Mesenchymal stem cell (in vitro differentiated cells and primary cell): ENCODE measurements at regions not wholly inside any gene's neighbourhood (a gene's known extent, or its start where the extent isn't known, plus 50 kb on each side); places are given as distances from the start of the nearest gene placed in this dataset.

Source experiments
- DNase-seq: peaks from one replicate; pipeline ENCODE4 v3.0.0-alpha.2; 2013
- H2AFZ ChIP-seq: one replicate; pipeline ENCODE4 v1.6.1; 2013; ENCODE audit warnings: low read depth, mild to moderate bottlenecking, control low read depth, inconsistent platforms, low read length, moderate library complexity
- H2AK5ac ChIP-seq: 2 replicates; pipeline ENCODE4 v1.6.1; 2013; ENCODE audit warnings: low read length, moderate library complexity, mild to moderate bottlenecking, inconsistent platforms; ENCODE audit not compliant: severe bottlenecking
- H2BK120ac ChIP-seq: one replicate; pipeline ENCODE4 v1.6.1; 2013; ENCODE audit warnings: low read depth, mild to moderate bottlenecking, inconsistent platforms, low read length, moderate library complexity
- H2BK12ac ChIP-seq, 2 experiments: one replicate each; pipeline ENCODE4 v1.6.1; 2013; ENCODE audit warnings: inconsistent platforms in 2 of 2, low read length in 2 of 2, mild to moderate bottlenecking in 2 of 2, moderate library complexity in 2 of 2, control low read depth in 1 of 2
- H2BK15ac ChIP-seq: one replicate; pipeline ENCODE4 v1.6.1; 2013; ENCODE audit warnings: mild to moderate bottlenecking, low read depth, inconsistent platforms; ENCODE audit not compliant: poor library complexity, severe bottlenecking
- H2BK5ac ChIP-seq: 2 replicates; pipeline ENCODE4 v1.6.1; 2013; ENCODE audit warnings: low read depth, mild to moderate bottlenecking, low read length, control low read depth, inconsistent platforms; ENCODE audit not compliant: poor library complexity, severe bottlenecking
- H3K14ac ChIP-seq, 2 experiments: one replicate each; pipeline ENCODE4 v1.6.1; 2013; ENCODE audit warnings: inconsistent platforms in 2 of 2, low read length in 2 of 2, control low read depth in 1 of 2, mild to moderate bottlenecking in 1 of 2, moderate library complexity in 1 of 2
- H3K18ac ChIP-seq, 2 experiments: one replicate each; pipeline ENCODE4 v1.6.1; 2013; ENCODE audit warnings: inconsistent platforms in 2 of 2, low read length in 2 of 2, control low read depth in 1 of 2, low read depth in 1 of 2, mild to moderate bottlenecking in 1 of 2
- H3K23ac ChIP-seq, 2 experiments: one replicate each; pipeline ENCODE4 v1.6.1; 2013; ENCODE audit warnings: inconsistent platforms in 2 of 2, low read length in 2 of 2, mild to moderate bottlenecking in 2 of 2, moderate library complexity in 2 of 2, control low read depth in 1 of 2
- H3K27ac ChIP-seq: 2 replicates; pipeline ENCODE4 v1.5.1; 2013; ENCODE audit warnings: mild to moderate bottlenecking, moderate library complexity, low read length, control low read depth, inconsistent platforms; ENCODE audit not compliant: poor library complexity, severe bottlenecking
- H3K27me3 ChIP-seq, 2 experiments: 2 replicates each; pipeline versions ENCODE4 v1.6.1 to v1.7.0; 2013; ENCODE audit warnings: low read length in 2 of 2, mild to moderate bottlenecking in 2 of 2, moderate library complexity in 2 of 2, control low read depth in 1 of 2, inconsistent platforms in 1 of 2; ENCODE audit not compliant: control insufficient read depth in 1 of 2, insufficient read depth in 1 of 2
- H3K36me3 ChIP-seq, 2 experiments: 2 replicates each; pipeline versions ENCODE4 v1.6.1 to v1.7.0; 2013; ENCODE audit warnings: low read length in 2 of 2, control low read depth in 1 of 2, inconsistent platforms in 1 of 2, low read depth in 1 of 2, mild to moderate bottlenecking in 1 of 2; ENCODE audit not compliant: insufficient read depth in 2 of 2, control insufficient read depth in 1 of 2
- H3K4ac ChIP-seq, 2 experiments: one replicate each; pipeline ENCODE4 v1.6.1; 2013; ENCODE audit warnings: inconsistent platforms in 2 of 2, low read length in 2 of 2, mild to moderate bottlenecking in 2 of 2, moderate library complexity in 2 of 2, control low read depth in 1 of 2, low read depth in 1 of 2
- H3K4me1 ChIP-seq: 2 replicates; pipeline ENCODE4 v1.6.1; 2013; ENCODE audit warnings: low read depth, low read length, control low read depth; ENCODE audit not compliant: control insufficient read depth, insufficient read depth
- H3K4me2 ChIP-seq: 2 replicates; pipeline ENCODE4 v1.6.1; 2013; ENCODE audit warnings: low read length, mild to moderate bottlenecking, inconsistent platforms; ENCODE audit not compliant: poor library complexity, severe bottlenecking
- H3K4me3 ChIP-seq, 2 experiments: 2 replicates each; pipeline versions ENCODE4 v1.5.1 to v1.7.0; 2013; ENCODE audit warnings: low read length in 2 of 2, mild to moderate bottlenecking in 2 of 2, control low read depth in 1 of 2, low read depth in 1 of 2; ENCODE audit not compliant: insufficient read depth in 1 of 2
- H3K79me1 ChIP-seq: replicated peaks from 2 replicates; pipeline ENCODE4 v1.6.1; 2013; ENCODE audit warnings: mild to moderate bottlenecking, control low read depth, low read length, inconsistent platforms; ENCODE audit not compliant: poor library complexity, severe bottlenecking
- H3K9ac ChIP-seq: 2 replicates; pipeline ENCODE4 v1.7.0; 2013; ENCODE audit warnings: mild to moderate bottlenecking, low read length, moderate library complexity
- H3K9me3 ChIP-seq: 2 replicates; pipeline ENCODE4 v1.7.0; 2013; ENCODE audit warnings: mild to moderate bottlenecking, low read length; ENCODE audit not compliant: control insufficient read depth
- H4K8ac ChIP-seq: one replicate; pipeline ENCODE4 v1.6.1; 2013; ENCODE audit warnings: inconsistent platforms, mild to moderate bottlenecking, low read length, moderate library complexity
- H4K91ac ChIP-seq: one replicate; pipeline ENCODE4 v1.6.1; 2013; ENCODE audit warnings: mild to moderate bottlenecking, low read length, inconsistent platforms
- WGBS: methylation state at CpG from one replicate; pipeline ENCODE4 v1.1.7; 2013; ENCODE audit warnings: mixed read lengths; 5-methylcytosine and 5-hydroxymethylcytosine counted together

GRCh38 chr12:11446372-11446771 is 51.0 kb upstream of the PRB2 start:
- Histone ChIP-seq H2BK12ac (no peak overlapping the region), H3K27me3 (no peaks in the 10 kb centered on the region), H3K18ac (no peak overlapping the region), H3K9ac (no peak overlapping the region), H3K4me2 (no peak overlapping the region), H3K4me3 (no peak overlapping the region), H4K91ac (no peak overlapping the region), H3K4ac (no peak overlapping the region), H2AK5ac (no peak overlapping the region), H2BK5ac (no peak overlapping the region), H3K23ac (no peak overlapping the region), H4K8ac (no peak overlapping the region), H2BK120ac (no peak overlapping the region), H3K36me3 (no peaks in the 10 kb centered on the region), H3K27ac (no peak overlapping the region), H3K9me3 (no peaks in the 10 kb centered on the region), H2BK15ac (no peak overlapping the region), H2AFZ (no peak overlapping the region), H3K4me1 (no peaks in the 10 kb centered on the region), H3K14ac (no peak overlapping the region), H3K79me1 (no peaks in the 10 kb centered on the region)
- no peak for DNase-seq
- WGBS = 71% methylated on average over 4 of the region's 4 CpGs

GRCh38 chr12:11457996-11458645 is 62.8 kb upstream of the PRB2 start:
- no peak overlapping the region for H2BK120ac ChIP-seq
- H3K4me2 ChIP-seq = no peak overlapping the region
- no peak overlapping the region for H4K91ac ChIP-seq
- no peaks in the 10 kb centered on the region for H3K9me3 ChIP-seq
- H2BK12ac ChIP-seq = no peak overlapping the region
- 61% methylated on average over 9 of the region's 20 CpGs for WGBS
- H2AK5ac ChIP-seq = no peak overlapping the region
- no peak overlapping the region for H2BK15ac ChIP-seq
- DNase-seq = no peak
- H3K27me3 ChIP-seq = no peaks in the 10 kb centered on the region
- no peak overlapping the region for H3K23ac ChIP-seq
- H3K27ac ChIP-seq = no peak overlapping the region
- no peak overlapping the region for H3K4me3 ChIP-seq
- H3K4me1 ChIP-seq = no peaks in the 10 kb centered on the region
- no peak overlapping the region for H2BK5ac ChIP-seq
- H3K9ac ChIP-seq = no peak overlapping the region
- no peak overlapping the region for H3K4ac ChIP-seq
- no peak overlapping the region for H3K18ac ChIP-seq
- no peak overlapping the region for H4K8ac ChIP-seq
- no peak overlapping the region for H3K14ac ChIP-seq
- H3K36me3 ChIP-seq = no peaks in the 10 kb centered on the region
- no peaks in the 10 kb centered on the region for H3K79me1 ChIP-seq
- no peak overlapping the region for H2AFZ ChIP-seq

- Histone ChIP-seq H3K9ac (no peak overlapping the region), H3K9me3 (no peaks in the 10 kb centered on the region), H4K91ac (no peak overlapping the region), H3K4me1 (no peaks in the 10 kb centered on the region), H4K8ac (no peak overlapping the region), H3K4me3 (no peak overlapping the region), H3K4me2 (no peak overlapping the region), H2BK15ac (no peak overlapping the region), H3K14ac (no peak overlapping the region), H2BK120ac (no peak overlapping the region), H3K79me1 (no peaks in the 10 kb centered on the region), H3K27ac (no peak overlapping the region), H3K36me3 (no peaks in the 10 kb centered on the region), H3K23ac (no peak overlapping the region), H3K27me3 (no peaks in the 10 kb centered on the region), H2AFZ (no peak overlapping the region), H3K4ac (no peak overlapping the region), H2BK5ac (no peak overlapping the region), H2BK12ac (no peak overlapping the region), H2AK5ac (no peak overlapping the region), H3K18ac (no peak overlapping the region)
- WGBS = 56% methylated on average over 1 of the region's 1 CpG
- no peak for DNase-seq
Measured at GRCh38 chr12:11460343-11461023, 65.1 kb upstream of the PRB2 start.

- no peak for DNase-seq
- Histone ChIP-seq H4K8ac (no peak overlapping the region), H3K18ac (no peak overlapping the region), H3K9ac (no peak overlapping the region), H3K14ac (no peak overlapping the region), H2BK12ac (no peak overlapping the region), H3K4me2 (no peak overlapping the region), H3K4me1 (no peaks in the 10 kb centered on the region), H2BK15ac (no peak overlapping the region), H3K36me3 (no peaks in the 10 kb centered on the region), H2AFZ (no peak overlapping the region), H3K27ac (no peak overlapping the region), H3K4me3 (no peak overlapping the region), H4K91ac (no peak overlapping the region), H2BK120ac (no peak overlapping the region), H3K79me1 (no peaks in the 10 kb centered on the region), H2BK5ac (no peak overlapping the region), H3K9me3 (no peaks in the 10 kb centered on the region), H3K23ac (no peak overlapping the region), H3K4ac (no peak overlapping the region), H3K27me3 (no peaks in the 10 kb centered on the region), H2AK5ac (no peak overlapping the region)
- 54% methylated on average over 4 of the region's 4 CpGs for WGBS
Measured at GRCh38 chr12:11461433-11461832, 66.1 kb upstream of the PRB2 start.
